HepG2 (cell line): ENCODE measurements at regions not wholly inside any gene's neighbourhood (a gene's known extent, or its start where the extent isn't known, plus 50 kb on each side); places are given as distances from the start of the nearest gene placed in this dataset.
A peak's percentile ranks its signal among the peaks of the same experiment; 100 is the strongest.

ENCODE experiments used
- DZIP1 ChIP-seq: sonication (generic); formaldehyde crosslinking; IDR thresholded peaks from 2 replicates; pipeline ENCODE4 v1.5.0; 2020; ENCODE audit warnings: mild to moderate bottlenecking, missing genetic modification reagents
- FOXO4 ChIP-seq: sonication (generic); formaldehyde crosslinking; conservative IDR thresholded peaks from 2 replicates; pipeline ENCODE4 v1.8.1; 2023; ENCODE audit warnings: missing genetic modification reagents
- HNF1A ChIP-seq, 2 experiments: sonication (generic) in 1 of 2; formaldehyde crosslinking in 1 of 2; IDR thresholded peaks; 2 replicates each; pipeline versions ENCODE4 v1.4.0 to v1.6.1; 2016 to 2020; ENCODE audit warnings: borderline replicate concordance in 1 of 2, low read depth in 1 of 2, mild to moderate bottlenecking in 1 of 2, missing genetic modification reagents in 1 of 2
- NFAT5 ChIP-seq: sonication (generic); formaldehyde crosslinking; IDR thresholded peaks from 2 replicates; pipeline ENCODE4 v1.4.0; 2020; ENCODE audit warnings: missing genetic modification reagents
- TOE1 ChIP-seq: sonication (generic); formaldehyde crosslinking; IDR thresholded peaks from 2 replicates; pipeline ENCODE4 v1.4.0; 2020; ENCODE audit warnings: mild to moderate bottlenecking, missing genetic modification reagents
- ZMAT5 ChIP-seq: sonication (generic); formaldehyde crosslinking; IDR thresholded peaks from 2 replicates; pipeline ENCODE4 v1.5.0; 2020; ENCODE audit warnings: mild to moderate bottlenecking, low read depth, missing genetic modification reagents, borderline replicate concordance
- ZNF562 ChIP-seq: sonication (generic); formaldehyde crosslinking; IDR thresholded peaks from 2 replicates; pipeline ENCODE4 v1.8.0; 2022; ENCODE audit warnings: missing genetic modification reagents, borderline replicate concordance
- ZNF564 ChIP-seq: sonication (generic); formaldehyde crosslinking; IDR thresholded peaks from 2 replicates; pipeline ENCODE4 v1.8.1; 2023; ENCODE audit warnings: mild to moderate bottlenecking, missing genetic modification reagents

GRCh38 chr5:92887254-92887653 is 693.8 kb downstream of the NR2F1-AS1 start (continued):
- no peak for TF ChIP-seq NFAT5 (CRISPR knock-in tag)
- peak; percentile 67; the same call in 1 of the 2 replicates for TF ChIP-seq HNF1A (IDR thresholded peaks at IDR 0.05; ENCODE audit: low read depth)
- peak; percentile 86; the same call in 1 of the 2 replicates for TF ChIP-seq HNF1A (CRISPR knock-in tag; IDR thresholded peaks at IDR 0.05; ENCODE audit: borderline replicate concordance)
- TF ChIP-seq DZIP1 = no peak
- TF ChIP-seq ZNF562 = no peak
- TF ChIP-seq TOE1 (CRISPR knock-in tag) = no peak
- no peak for TF ChIP-seq ZMAT5 (CRISPR knock-in tag)
- no peak for TF ChIP-seq ZNF564 (CRISPR knock-in tag)
- TF ChIP-seq FOXO4 (CRISPR knock-in tag) = no peak
